ENCODE measurements at regions not wholly inside any gene's neighbourhood (a gene's known extent, or its start where the extent isn't known, plus 50 kb on each side); places are given as distances from the start of the nearest gene placed in this dataset.

GRCh38 chr13:34695063-34695462 lies 247.0 kb upstream of the NBEA start:
- TF ChIP-seq CTCF (IDR thresholded peaks at IDR 0.05): no peak
- TF ChIP-seq POLR2A (IDR thresholded peaks at IDR 0.05): no peak
